Activated naive CD4-positive, alpha-beta T cell treated with anti-CD3 and anti-CD28 coated beads, Interleukin-2, amount 50 U/mL, for 72 hours (primary cell): ENCODE measurements at regions not wholly inside any gene's neighbourhood (a gene's known extent, or its start where the extent isn't known, plus 50 kb on each side); places are given as distances from the start of the nearest gene placed in this dataset.

ENCODE experiments used
- ATAC-seq, 2 donors: fragments of 150-1000 bp; cut with Tn5 transposase; 2 replicates each; pipeline ENCODE4 v1.10.0; 2021; ENCODE audit warnings: mild to moderate bottlenecking in 2 of 2, moderate library complexity in 2 of 2
- DNase-seq, 2 donors: peaks; one replicate each; pipeline ENCODE4 v3.0.0; 2021 to 2022; ENCODE audit warnings: low spot score in 2 of 2
- H3K27ac Mint-ChIP-seq, 2 donors: one replicate each; pipeline ENCODE4 v1.8.0; 2022; ENCODE audit warnings: mild to moderate bottlenecking in 2 of 2, mixed read lengths in 2 of 2
- H3K36me3 Mint-ChIP-seq, 2 donors: one replicate each; pipeline ENCODE4 v1.8.0; 2022; ENCODE audit warnings: mixed read lengths in 2 of 2
- H3K9me3 Mint-ChIP-seq, 2 donors: one replicate each; pipeline ENCODE4 v1.8.0; 2022; ENCODE audit warnings: mixed read lengths in 2 of 2

DNA sequence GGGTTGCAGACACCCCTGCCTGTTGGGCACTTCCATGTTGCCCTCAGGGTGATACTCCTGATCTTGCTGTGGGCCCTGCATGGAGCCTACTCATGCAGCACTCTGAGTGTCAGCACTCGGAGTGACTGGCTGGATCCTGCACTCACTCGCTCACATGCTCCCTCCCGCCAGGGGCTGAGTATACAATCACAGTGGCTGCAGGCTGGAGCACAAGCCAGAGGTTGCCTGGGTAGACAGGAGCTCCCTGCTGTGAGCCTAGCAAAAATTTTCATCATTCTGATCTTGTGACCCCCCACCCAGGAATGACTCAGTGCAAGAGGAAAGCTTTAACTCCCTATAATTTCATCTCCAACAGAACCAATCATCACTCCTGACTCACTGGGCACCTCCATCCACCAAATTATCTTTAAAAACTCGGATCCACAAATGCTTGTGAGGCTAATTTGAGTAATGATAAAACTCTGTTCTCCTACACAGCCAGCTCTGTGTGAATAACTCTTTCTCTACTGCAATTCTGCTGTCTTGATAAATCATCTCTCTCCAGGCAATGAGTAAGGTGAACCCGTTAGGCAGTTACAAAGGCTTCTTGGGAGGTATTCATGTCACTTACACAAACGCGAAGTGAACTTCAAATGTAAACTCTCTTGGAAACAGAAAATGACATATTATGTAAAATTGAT lies 1180.8 kb upstream of the PABPC4L start:
- H3K36me3 Mint-ChIP-seq = peaks cover 0 to 27% of the 10 kb centered on the region in 2 donors
- ATAC-seq (no peak), DNase-seq (no peak)
- peaks cover 30 to 38% of the 10 kb centered on the region in 2 donors for H3K9me3 Mint-ChIP-seq
- no peak overlapping the region for H3K27ac Mint-ChIP-seq

DNA sequence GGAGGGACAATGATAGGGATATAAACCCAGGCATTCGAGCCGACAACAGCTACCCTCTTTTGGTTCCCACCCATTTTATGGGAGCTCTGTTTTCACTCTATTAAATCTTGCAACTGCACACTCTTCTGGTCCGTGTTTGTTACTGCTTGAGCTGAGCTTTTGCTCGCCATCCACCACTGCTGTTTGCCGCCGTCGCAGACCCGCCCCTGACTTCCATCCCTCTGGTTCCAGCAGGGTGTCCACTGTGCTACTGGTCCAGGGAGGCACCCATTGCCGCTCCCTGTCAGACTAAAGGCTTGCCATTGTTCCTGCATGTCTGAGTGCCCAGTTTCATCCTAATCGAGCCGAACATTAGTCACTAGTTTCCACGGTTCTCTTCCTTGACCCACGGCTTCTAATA lies 1170.5 kb upstream of the PABPC4L start:
- DNase-seq (no peak), ATAC-seq (no peak)
- H3K27ac Mint-ChIP-seq = no peak overlapping the region
- peaks cover 23 to 33% of the 10 kb centered on the region in 2 donors for H3K9me3 Mint-ChIP-seq
- H3K36me3 Mint-ChIP-seq = peaks cover 0 to 13% of the 10 kb centered on the region in 2 donors

DNA sequence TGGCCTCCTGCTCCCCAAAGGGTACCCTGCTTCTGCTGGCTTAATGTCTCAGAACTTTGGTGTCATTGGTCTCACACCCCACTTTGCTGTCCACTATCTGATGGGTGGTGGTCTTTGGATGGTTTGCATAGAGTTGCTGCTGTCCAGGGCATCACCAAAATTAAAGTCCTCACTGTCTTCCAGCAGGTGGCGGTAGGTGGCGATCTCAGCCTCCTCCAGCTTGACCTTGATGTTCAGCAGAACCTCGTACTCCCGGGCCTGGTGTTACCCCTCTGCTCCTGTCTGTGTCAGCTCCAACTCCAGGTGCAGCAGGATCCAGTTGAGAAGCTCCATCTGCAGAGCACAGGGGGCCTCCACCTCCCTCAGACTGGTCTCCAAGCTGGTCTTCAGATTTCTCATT lies 1169.5 kb upstream of the PABPC4L start:
- H3K27ac Mint-ChIP-seq = no peak overlapping the region
- no peak for ATAC-seq
- H3K36me3 Mint-ChIP-seq = peaks cover 0 to 10% of the 10 kb centered on the region in 2 donors
- H3K9me3 Mint-ChIP-seq = peaks cover 22 to 28% of the 10 kb centered on the region in 2 donors
- no peak for DNase-seq

DNA sequence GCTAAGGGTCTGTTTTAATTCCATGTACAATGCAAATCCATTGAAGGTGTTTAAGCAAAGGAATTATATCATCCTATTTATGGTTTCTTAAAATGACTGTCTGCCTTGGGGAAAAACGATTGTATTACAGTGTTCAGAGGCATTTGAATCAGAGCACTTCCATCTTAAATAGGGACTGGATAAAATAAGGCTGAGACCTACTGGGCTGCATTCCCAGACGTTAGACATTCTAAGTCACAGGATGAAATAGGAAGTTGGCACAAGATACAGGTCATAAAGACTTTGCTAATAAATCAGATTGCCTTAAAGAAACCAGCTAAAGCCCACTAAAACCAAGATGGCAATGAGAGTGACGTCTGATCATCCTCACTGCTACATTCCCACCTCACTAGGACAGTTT lies 1167.2 kb upstream of the PABPC4L start:
- Mint-ChIP-seq H3K9me3 (peaks cover 14 to 16% of the 10 kb centered on the region in 2 donors), H3K36me3 (peaks cover 0 to 4% of the 10 kb centered on the region in 2 donors), H3K27ac (no peak overlapping the region)
- DNase-seq (no peak), ATAC-seq (no peak)

DNA sequence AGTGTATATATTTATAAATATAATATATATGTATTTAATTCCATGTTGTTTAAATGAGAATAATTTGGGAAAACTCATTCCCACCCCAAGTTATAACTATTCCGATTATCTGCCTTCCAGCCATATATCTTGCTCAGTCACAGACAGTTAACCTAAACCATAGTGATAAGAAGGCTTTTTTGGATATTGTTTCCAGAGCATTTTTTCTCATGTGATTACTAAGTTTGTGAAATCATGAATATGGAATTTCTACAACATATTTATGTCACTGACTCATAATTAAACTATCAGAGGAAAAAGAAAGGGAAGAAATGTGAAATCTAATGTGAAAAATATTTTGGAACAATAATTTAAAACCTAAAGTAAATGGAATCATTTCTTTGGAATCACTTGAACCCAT lies 1163.5 kb upstream of the PABPC4L start:
- no peak overlapping the region for H3K27ac Mint-ChIP-seq
- H3K9me3 Mint-ChIP-seq = peaks cover 0 to 8% of the 10 kb centered on the region in 2 donors
- ATAC-seq (no peak), DNase-seq (no peak)
- H3K36me3 Mint-ChIP-seq = no peaks in the 10 kb centered on the region

DNA sequence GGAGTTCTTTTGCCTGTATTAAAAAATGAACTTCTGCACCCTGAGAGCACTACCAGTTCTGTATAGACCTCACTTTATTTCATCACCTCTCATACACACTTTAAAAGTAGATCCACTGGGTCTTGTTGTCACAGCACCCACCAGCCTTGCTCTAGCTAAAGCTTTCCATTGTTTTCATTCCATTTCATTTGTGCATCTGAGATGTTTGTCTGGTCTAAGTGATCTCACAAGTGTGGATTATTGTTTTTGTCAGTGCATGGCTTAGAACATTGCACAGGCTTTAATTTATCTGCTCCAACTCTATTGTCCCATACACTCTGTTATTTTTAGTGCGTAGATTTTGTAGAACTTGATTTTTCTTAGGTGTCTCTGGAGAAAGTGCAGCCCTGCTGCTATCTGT lies 1157.5 kb upstream of the PABPC4L start:
- H3K27ac Mint-ChIP-seq = no peak overlapping the region
- ATAC-seq (no peak), DNase-seq (no peak)
- H3K36me3 Mint-ChIP-seq = no peaks in the 10 kb centered on the region
- peaks cover 4 to 6% of the 10 kb centered on the region in 2 donors for H3K9me3 Mint-ChIP-seq

DNA sequence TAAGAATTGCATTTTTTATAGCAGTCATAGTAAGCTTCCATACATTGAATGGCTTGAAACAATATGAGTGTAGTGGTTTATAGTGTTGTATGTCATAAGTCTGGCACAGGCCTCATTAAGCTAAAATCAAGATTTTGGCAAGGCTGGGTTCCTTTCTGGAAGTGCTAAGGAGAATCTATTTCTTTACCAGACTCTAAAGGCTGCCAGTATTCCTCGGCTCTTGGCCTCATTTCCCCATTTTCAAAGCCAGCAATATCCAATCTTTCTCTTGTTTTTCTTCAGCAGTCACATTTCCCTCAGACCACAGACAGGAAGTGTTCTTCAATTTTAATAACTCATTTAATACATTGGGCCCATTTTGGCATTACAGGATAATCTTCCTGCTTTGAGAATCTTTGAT lies 1155.5 kb upstream of the PABPC4L start:
- Mint-ChIP-seq H3K27ac (no peak overlapping the region), H3K9me3 (peaks cover 4 to 6% of the 10 kb centered on the region in 2 donors), H3K36me3 (no peaks in the 10 kb centered on the region)
- ATAC-seq = no peak
- DNase-seq = no peak

DNA sequence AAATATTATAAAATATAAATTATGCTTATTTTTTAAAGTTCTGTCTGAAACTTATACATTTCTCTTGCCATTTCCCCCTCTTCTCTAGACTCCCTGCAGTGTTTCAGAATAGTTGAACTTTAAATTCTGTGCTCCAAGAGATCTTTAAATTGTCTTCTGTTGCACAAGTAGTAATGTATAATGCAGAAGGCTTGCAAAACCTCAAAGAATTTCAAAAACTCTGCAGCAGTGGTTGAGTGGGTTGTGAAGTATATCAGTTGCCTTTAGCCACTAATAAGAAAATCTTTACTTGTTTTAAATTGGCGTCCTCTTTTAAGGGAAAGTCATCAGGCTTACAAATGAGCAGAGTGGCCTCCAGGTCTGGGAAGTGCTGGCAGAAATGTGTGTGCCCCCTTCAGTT lies 1153.3 kb upstream of the PABPC4L start:
- peaks cover 4 to 6% of the 10 kb centered on the region in 2 donors for H3K9me3 Mint-ChIP-seq
- no peaks in the 10 kb centered on the region for H3K36me3 Mint-ChIP-seq
- ATAC-seq (no peak), DNase-seq (no peak)
- no peak overlapping the region for H3K27ac Mint-ChIP-seq

DNA sequence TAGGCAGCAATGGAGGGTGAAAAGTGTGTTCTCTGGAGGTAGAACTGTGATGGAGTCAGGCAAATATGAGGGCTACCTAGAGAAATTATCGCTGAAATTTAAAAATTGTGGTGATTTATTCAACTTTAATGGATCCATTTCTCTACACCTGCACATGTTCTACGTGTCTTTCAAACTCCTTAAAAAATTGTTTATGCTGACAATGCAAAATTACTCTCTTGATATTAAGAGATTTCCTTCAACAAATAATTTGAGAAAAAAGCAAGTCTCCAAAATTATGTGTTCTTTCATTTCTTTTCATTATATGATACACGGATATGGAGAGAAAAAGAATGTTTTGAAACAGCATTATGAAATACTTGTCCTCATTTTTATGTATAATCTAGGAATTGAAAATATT lies 1151.4 kb upstream of the PABPC4L start:
- H3K36me3 Mint-ChIP-seq = no peaks in the 10 kb centered on the region
- ATAC-seq = no peak

DNA sequence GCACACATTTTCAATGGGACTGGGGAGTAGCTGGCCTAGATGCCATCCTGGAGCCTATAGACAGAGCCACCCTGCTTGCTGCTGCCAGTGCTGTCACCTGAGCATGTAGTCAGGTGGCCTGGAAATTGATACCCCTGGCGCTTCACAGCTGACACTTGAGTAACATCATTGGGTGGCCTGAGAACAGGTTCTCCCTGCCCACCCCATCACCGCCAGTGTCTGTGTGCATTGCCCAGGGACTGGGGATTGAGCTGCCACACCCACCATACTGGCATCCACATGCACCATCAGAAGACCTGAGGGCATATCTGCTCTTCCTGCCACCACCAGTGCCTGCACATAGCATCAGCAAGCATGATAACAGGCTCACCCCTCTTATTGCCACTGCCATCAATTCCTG lies 1142.9 kb upstream of the PABPC4L start:
- Mint-ChIP-seq H3K27ac (no peak overlapping the region), H3K9me3 (peaks cover 5 to 14% of the 10 kb centered on the region in 2 donors), H3K36me3 (no peaks in the 10 kb centered on the region)
- ATAC-seq = no peak
- DNase-seq = no peak

More for the DNA sequence above, 1151.4 kb upstream of the PABPC4L start:
- Mint-ChIP-seq H3K27ac (no peak overlapping the region), H3K9me3 (no peaks in the 10 kb centered on the region)
- no peak for DNase-seq

DNA sequence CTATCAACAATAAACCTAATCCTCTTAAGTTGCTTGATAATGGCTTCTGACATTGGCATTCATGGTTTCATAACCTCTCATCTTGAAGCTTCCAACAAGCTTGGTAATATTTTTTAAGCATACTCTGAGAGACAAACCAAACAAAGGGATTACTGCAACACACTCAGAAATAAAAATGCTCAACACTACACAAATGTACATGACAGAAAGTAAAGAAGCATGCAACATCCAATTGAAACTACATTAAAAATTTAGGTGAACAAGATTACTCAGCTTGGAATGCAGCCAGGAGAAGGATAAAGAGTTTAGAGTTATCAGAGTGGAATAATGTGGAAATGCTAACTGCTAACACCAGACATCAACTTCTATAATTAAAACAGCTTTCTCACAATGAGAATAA lies 1136.6 kb upstream of the PABPC4L start:
- no peaks in the 10 kb centered on the region for H3K36me3 Mint-ChIP-seq
- DNase-seq (no peak), ATAC-seq (no peak)
- no peak overlapping the region for H3K27ac Mint-ChIP-seq
- H3K9me3 Mint-ChIP-seq = no peaks in the 10 kb centered on the region

DNA sequence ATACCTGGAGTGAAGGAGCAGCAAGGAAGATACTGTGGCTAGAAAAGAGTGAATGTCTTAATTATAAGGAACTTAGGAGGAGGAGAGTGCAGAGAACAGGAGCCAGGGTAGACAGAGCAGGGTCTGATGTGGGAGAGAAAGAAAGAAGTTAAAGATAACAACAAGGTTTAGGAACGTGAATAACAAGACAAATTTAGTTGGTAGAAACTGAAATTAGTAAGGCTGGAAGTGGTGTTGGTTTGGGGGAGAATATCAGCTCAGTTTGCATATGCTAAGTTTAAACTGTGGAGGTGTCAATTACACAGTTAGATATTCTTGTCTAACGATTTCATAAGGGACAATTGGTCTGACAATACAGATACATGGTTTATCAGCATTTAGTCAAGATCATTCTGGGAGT lies 1123.7 kb upstream of the PABPC4L start:
- peaks cover 10 to 17% of the 10 kb centered on the region in 2 donors for H3K9me3 Mint-ChIP-seq
- DNase-seq (no peak), ATAC-seq (no peak)
- peaks cover 0 to 6% of the 10 kb centered on the region in 2 donors for H3K36me3 Mint-ChIP-seq
- no peak overlapping the region for H3K27ac Mint-ChIP-seq

DNA sequence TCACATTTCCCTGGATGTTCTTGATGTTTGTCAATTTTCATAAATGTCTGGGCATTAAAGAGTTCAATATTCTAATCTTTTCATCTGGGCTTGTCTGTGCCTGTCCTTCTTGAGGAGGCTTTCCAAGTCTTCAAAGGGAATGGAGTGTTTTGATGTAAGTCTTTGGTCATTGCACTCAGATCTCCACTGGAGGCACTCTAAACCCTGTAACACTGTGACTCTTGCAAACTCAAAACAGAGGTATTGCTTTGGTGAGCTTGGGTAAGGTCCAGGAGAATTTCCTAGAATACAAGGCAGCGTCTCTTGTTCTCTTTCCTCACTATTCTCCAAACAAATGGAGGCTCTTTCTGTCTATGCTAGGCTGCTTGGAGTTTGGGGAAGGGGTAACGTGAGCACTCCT lies 1118.1 kb upstream of the PABPC4L start:
- Mint-ChIP-seq H3K36me3 (peaks cover 0 to 13% of the 10 kb centered on the region in 2 donors), H3K27ac (no peak overlapping the region), H3K9me3 (peaks cover 17 to 46% of the 10 kb centered on the region in 2 donors)
- ATAC-seq = no peak
- no peak for DNase-seq

DNA sequence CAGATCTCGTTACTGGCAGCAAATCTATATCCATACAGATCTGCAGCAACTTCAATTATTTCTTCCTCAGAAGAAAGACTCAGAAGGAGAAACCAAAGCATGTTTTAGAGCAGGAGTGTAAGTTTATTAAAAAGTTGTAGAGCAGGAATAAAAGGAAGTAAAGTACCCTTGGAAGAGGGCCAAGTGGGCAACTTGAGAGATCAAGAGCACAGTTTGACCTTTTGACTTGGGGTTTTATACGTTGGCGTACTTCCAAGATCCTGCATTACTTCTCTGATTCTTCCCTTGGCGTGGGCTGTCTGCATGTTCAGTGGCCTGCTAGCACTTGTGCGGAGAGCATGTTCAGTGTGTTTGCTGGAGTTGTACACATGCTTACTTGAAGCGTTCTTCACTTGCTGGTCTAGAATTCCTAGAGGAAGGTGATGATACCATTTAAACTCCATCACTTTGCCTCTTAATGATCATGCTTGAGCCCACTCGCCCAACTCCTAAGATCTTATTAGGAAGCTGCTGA lies 1114.7 kb upstream of the PABPC4L start:
- H3K36me3 Mint-ChIP-seq = peaks cover 0 to 13% of the 10 kb centered on the region in 2 donors
- no peak for ATAC-seq

DNA sequence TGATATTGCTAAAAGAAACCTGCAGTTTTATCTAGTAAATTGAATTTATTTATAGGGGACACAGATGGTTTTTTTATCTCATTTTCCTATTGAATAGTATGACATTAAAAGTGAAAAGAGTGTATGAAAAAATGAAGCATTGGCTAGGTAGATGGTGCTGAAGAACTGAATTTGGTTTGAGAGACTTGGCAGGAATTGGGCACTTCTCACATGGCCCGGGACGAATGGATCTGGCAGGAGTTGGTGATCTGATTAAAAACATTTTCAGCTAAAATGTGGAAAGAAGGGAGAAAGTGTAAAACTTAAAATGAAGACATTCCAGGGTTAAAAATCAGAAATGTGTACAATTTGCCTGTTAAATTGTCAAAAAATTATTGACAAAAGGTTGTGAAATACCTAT lies 1088.5 kb upstream of the PABPC4L start:
- Mint-ChIP-seq H3K9me3 (peaks cover 8 to 12% of the 10 kb centered on the region in 2 donors), H3K36me3 (no peaks in the 10 kb centered on the region), H3K27ac (no peak overlapping the region)
- DNase-seq = no peak
- ATAC-seq = no peak

More for the DNA sequence above, 1114.7 kb upstream of the PABPC4L start:
- Mint-ChIP-seq H3K27ac (no peak overlapping the region), H3K9me3 (peaks cover 20 to 45% of the 10 kb centered on the region in 2 donors)
- no peak for DNase-seq

DNA sequence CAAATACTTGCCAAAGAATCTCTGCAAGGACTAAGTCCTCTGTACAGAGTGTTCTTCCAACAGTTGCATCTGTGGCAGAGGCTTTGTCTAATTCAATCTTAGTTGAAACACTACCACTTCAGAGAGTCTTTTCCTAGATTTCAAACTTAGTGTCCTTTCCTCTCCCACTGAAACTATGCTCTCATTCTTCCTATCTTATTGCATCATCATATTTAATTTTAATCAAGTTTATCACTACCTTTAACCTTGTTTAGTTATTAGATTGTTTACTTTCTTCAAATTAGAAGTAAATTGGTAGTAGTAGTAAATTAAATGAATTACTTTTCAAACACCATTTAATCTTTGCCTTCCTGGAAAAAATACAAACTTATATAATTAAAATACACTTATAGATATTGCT lies 1082.3 kb upstream of the PABPC4L start:
- ATAC-seq (no peak), DNase-seq (no peak)
- Mint-ChIP-seq H3K36me3 (no peaks in the 10 kb centered on the region), H3K27ac (no peak overlapping the region), H3K9me3 (peaks cover 5 to 11% of the 10 kb centered on the region in 2 donors)

DNA sequence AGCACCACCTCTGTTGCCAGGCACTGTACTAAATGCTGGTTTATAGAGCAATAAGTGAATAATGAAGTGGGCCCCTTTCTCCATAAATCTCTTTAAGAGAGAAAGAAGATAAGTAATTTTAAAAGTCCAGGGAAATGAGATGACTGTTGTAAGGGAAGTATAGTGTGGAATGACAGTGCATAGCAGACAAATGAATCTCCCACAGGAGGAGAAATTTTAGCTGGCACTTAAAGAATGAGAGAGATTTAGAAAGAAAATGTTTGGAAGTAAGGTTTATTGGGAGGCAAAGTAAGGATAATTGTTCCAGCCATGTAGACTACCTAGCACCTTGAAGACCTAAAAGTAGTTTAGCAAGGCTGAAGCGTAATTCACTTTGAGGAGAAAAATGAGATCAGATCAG lies 1081.1 kb upstream of the PABPC4L start:
- no peak for ATAC-seq
- Mint-ChIP-seq H3K27ac (no peak overlapping the region), H3K36me3 (no peaks in the 10 kb centered on the region), H3K9me3 (peaks cover 10 to 17% of the 10 kb centered on the region in 2 donors)
- DNase-seq = no peak

DNA sequence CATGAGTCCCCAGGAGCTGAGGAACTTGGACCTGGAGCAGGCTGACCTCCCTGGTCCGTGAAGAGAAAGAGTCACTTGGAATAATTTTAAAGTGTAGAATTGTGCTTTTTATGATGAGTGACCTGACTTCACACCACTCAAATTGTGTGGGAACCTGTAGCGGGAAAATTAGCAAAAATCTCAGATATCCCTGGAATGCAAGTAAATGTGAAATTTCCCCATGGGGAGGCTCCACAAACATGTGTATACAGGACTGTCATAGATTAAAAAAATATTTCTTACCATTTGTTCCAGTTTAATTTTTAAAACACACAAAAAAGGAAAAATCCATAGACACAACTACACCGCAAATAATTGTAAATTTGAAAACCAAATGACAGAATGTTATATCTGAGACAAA lies 1079.6 kb upstream of the PABPC4L start:
- no peaks in the 10 kb centered on the region for H3K36me3 Mint-ChIP-seq
- no peak overlapping the region for H3K27ac Mint-ChIP-seq
- DNase-seq (no peak), ATAC-seq (no peak)
- peaks cover 13 to 17% of the 10 kb centered on the region in 2 donors for H3K9me3 Mint-ChIP-seq
